ENCODE measurements at regions not wholly inside any gene's neighbourhood (a gene's known extent, or its start where the extent isn't known, plus 50 kb on each side); places are given as distances from the start of the nearest gene placed in this dataset.
A peak's percentile ranks its signal among the peaks of the same experiment; 100 is the strongest.

DNA sequence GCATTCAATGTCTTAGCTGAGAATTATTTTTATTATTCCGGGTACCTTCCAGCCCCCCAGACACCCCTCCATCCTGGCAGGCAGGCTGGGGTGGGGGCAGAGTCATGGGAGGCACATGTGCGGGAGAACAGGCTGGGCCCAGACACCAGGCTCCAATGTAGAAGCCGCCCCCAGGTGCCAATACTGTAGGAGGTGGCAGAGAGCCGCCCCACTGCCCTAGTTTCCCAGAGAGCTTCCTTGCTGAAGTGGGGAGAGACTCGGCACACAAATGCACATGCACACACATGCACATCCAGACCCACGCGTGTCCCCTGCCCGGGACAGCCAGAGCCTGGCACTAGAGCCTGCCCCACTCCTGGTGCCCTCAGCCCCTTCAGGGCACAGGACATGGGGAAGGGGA, 98.4 kb upstream of the LINGO1 start:
- DNase-seq, result no peak

DNA sequence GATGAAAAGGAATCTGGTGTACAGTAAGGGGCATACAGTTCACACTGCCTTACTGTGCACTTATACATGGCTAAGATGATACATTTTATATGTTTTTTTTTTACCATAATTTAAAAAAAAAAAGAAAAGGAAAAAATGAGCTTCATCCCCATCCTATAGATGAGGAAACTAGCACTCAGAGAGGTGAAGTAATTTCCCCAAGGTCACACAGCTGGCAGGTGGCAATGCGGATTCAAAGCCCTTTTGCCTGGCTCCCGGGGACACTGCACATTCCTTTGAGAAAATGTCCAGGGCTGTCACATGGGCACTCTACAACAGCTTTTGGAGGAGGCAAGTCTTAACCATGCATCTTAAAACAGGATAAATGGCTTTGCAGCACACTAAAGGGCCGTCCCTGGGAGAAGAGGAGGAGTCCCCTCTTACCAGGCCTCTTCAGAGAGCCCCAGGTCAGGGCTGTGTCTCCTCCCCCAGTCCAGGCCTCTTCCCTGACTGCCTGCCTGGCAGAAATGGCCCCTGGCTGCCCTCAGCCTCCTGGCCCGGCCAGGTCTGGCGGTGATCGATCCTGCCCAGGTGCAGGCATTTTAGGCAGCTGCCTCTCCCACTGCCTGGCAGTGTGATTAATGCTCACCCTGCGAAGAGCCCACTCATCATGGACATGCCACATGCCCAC, 95.1 kb upstream of the LINGO1 start:
- no peak for DNase-seq

DNA sequence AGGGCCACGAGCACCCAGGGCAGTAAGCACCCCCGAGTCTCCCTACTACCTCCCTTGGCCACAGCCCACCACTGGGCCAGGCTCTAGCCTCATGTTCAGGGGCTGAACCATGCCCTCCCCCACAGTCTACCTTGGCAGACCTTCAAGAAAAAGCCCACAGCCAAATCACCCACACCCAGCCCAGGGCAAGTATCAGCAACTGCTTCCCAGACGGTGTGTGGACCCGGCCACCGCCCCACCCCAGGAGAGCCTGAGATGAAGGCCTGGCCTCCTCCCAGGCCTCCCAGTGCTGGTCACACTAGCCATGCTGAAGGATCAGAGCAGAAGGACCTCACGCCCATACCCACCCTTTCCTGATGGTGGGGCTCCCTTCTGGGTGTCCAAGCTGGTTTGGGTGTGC, 92.0 kb upstream of the LINGO1 start:
- DNase-seq, result no peak

DNA sequence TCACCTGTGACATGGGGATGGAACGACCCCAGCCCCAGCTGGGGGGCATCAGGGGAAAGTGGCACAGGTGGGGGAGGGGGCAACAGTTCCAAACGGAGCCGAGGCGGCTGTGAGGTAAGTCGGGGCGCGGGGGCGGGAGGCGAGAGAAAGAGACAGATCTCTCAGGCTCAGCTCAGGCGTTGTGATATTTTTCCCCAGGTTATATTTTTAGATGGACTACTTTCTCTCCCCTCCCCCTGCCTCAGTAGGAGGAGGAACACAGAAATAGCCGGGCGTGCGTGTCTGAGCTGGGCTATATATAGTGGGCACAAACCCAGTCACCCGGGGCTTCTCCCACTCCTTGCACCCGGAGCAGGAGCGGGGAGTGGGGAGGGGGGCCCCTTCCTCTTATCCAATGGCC, 91.0 kb upstream of the LINGO1 start:
- no peak for DNase-seq

DNA sequence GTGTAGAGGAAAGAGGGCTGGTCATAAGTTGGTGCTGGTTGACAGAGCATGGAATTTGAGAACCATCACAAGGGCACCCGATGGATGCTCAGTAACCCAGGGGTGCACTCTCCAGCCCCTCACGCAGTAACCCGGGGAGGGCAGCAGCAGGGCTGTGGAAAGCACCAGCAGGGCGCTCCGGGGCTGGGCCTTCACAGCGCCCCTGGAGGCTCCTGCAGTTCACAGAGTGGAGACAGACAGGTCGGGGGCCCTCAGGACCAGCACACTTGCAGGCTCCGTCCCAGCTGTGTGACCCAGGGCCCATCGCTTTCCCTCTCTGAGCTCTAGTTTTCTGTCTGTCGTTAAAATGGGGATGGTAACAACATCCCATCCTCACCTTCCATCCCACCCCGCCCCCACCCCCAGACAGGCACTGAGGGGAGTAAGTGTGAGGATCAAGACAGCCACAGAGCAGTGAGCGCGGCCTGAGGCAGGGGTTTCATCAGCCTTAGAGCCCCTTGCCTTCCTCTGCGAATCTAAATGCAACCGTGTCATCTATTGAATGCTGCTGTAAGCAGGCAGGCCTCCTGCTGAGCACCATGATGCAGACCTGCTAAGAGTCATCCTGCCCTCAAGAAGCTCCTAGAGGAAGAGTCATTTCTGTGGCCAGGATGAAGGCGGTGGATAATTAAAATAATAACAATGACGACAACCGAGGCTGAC, 90.2 kb upstream of the LINGO1 start:
- no peak for DNase-seq

DNA sequence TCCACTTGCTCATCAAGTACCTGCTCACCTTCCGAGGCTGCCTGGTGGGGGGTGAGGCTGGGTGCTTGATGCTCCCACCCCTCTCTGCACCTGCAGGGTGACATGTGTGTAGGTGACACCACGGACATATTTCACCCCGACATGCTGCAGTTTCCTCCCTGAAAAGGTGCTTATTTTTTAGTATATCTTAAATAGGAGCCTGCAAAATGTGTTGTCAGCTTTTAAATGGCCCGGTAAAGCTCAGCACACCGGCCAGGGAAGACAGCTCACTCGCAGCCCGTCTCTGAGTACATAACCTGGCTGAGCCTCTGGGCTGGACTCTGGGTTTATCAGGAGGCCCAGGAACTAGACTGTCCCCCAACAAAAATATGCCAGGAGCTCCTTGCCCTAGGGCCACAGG, 89.3 kb upstream of the LINGO1 start:
- no peak for DNase-seq

DNA sequence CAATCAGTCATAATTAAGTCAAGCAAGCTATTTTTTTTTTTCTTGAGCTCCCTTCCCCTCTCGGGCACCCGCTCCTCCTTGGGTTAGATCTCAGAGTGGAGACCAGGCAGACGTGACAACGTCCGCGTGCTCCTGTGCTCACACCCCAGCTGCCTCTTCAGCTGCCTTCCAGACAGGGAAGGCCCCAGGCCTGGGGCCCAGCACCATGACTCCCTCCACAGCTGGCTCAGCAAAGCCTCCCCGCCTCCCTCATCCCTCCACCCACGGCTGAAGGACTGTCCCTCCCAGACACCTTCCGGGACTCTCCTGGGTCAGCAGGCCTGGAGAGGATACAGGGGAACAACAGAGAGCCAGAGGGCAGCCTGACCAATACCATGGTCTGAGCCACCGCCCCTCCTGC, 87.9 kb upstream of the LINGO1 start:
- no peak for DNase-seq

DNA sequence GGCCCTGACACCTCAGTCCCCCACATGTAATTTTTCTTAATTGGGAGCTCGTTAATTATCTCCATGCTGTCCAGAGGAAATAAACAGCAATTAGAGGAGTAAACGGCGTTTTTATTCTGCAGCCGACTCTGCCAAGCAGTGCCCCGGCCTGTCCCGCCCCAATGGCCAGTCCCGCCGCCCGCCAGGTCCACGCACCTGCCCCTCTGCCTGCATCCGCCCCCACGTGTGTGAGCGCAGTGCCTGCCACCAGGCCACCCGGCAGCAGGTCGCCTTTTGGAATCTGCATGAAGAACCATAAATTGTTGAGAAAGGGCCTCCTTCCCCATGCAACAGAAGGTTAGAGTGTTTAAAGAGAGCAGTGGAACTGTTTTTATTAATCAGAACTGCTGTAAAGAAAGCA, 87.5 kb upstream of the LINGO1 start:
- no peak for DNase-seq

DNA sequence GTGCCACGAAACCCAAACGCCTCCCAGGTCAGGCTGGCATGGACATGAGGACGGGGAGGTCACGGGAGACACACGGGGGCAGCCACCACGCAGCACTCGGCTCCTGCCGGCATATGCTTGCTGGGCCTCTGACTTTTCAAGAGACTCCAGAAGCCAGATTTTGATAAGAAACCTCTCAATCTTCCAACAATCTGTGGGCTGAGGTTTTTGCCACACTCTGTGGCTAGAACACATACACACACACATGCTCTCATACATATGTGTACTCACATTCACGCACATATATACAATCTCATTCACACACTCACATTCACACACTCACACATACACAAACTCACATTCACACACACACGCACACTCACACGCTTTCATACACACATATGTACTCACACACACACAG, 86.7 kb upstream of the LINGO1 start:
- DNase-seq, result no peak

DNA sequence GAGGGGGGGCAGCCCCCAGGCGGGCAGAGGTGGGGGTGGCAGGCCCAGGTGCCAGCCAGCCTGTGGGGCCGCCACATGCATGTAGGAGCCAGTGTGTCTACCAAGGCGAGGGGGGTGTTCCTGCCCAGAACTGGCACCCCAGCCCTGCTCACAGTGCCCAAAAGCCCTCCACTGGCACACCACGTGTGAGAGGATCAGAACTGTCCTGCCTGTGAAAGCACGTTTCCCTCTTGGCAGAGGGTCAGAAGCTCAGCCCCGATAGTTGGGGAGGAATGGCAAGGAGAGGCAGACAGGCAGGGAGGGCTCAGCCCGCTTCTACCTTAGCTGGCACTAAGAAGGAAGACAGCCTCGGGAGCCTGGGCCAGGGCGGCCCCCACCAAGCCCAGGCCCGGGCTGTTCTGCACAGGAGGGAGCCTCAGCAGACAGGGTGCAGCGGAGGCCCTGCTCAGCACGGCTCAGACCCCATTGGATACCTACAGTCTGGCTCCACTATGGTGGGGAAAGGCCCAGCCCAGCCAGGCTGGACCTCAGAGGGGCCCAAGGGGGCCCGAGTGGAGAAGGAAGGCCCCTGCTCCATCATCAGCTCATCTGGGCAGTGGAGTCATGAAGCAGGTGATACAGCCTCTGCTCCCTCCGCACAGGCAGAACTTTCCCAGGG, 84.8 kb upstream of the LINGO1 start:
- no peak for DNase-seq

DNA sequence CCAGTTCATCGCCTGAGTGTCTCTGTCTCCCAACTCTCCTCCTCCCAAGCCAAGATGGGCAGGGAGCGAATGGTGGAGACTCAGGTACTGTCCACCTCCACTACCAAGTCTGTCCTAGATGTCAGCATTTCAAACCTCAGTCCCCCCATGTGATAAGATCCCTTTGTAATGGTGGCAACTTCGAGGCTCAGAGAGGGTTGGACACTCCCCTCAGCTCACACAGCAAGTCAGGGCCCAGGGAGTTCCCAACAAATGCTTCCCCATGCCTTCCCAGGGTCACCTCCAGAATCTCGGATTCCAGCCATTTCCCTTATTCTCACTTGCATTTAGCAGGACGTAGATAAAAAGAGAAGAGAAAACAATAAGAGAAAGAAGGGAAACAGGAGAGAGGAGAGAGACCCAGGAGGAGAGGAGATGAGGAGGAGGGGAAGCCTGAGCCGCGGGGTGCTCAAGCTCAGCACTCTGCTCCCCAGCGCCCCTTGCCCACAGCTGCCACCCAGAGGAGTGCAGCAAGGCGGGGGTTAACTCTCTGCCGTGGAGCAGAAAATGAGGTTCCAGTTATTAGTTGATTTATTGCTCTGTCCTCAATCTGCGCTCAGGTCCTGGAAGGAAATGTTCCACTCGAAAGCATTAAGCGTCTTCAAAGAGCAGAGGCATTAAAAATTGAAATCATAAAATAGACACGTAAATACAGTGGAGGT, 84.1 kb upstream of the LINGO1 start:
- DNase-seq, result no peak

DNA sequence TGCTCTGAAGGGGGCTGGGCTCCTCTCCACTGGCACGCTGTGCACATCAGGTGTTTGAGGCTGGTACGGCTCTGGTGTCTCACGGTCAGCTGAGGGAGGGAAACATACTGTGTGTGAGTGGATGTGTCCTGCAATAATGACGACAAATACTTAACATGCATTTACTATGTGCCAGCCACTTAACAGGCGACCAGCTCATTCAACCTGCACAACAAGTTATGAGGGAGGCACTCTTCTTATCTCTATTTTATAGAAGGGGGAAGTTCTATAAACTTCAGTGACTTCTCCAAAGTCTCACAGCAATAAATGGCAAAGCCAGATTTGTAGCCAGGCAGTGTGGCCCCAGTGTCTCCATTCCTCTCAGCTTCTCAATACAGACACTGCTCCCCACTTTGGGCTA, 83.1 kb upstream of the LINGO1 start:
- no peak for DNase-seq

DNA sequence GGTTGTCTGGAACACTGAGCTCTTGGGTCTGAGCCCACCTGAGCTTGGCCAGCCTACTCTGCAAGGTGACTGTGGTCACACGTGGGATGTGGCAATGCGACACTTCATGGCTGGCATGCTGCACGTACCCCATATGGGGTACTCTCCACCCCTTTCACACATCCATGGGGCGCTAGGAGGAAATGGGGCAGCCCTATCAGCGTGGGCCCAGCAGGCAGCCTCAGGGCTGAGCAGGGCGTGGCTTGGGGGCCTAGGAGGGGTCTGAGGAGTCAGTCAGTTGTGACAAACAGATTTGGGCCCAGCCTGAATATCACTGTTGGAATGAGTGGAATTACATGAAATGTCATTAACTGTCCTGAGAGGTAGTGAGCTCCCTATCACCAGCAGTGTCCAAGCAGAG, 82.3 kb upstream of the LINGO1 start:
- no peak for DNase-seq

DNA sequence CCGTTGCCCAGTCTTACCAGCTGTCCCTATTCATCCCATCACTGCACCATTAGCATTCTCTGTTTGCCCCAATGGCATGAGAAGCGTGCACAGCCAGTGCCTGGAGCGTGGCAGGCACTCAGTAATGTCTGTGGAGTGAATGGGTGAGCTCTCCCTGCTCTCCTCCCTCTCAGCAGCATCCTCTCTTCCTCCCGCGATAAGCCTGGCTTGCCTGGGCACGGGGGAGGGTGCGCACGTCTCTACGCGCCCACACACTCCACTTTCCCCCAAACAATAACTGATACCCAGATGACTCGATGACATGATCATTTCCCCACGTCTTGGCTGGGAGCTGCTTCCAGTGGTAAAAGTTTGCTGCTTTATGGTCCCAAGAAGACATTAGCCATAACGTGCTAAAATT, 81.8 kb upstream of the LINGO1 start:
- DNase-seq, result no peak

DNA sequence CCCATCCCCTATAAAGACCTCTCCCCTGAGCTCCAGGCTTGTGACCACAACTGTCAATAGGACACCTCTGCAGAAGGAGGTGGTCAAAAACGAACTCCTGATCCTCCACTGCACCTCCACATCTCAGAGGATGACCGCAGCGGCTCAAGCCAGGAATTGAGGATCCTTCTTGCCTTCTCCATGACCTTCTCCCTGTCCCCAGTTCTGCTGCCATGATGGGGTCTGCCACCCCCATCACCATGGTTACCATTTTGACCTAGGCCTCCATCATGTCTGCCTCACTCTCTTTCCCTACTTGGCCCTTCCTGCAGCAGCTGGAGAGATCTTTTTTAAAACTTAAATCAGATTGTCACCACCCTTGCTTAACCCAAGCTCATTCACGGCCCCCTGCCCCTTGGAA, 81.3 kb upstream of the LINGO1 start:
- no peak for DNase-seq

DNA sequence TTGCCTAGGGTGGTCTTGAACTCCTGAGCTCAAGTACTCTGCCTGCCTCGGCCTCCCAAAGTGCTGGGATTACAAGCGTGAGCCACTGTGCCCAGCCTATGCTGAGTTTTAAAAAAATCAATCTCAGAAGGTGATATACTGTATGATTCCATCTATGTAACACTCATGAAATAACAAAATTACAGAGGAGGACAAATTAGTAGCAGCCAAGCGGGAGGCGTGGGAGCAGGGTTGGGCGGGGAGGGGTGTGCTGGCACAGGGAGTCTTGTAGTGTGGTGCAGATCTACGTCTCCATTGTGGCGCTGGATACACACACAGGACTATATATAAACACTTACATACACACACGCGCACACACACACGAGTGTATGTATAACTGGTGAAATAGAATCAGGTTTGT, 80.6 kb upstream of the LINGO1 start:
- DNase-seq, result no peak

DNA sequence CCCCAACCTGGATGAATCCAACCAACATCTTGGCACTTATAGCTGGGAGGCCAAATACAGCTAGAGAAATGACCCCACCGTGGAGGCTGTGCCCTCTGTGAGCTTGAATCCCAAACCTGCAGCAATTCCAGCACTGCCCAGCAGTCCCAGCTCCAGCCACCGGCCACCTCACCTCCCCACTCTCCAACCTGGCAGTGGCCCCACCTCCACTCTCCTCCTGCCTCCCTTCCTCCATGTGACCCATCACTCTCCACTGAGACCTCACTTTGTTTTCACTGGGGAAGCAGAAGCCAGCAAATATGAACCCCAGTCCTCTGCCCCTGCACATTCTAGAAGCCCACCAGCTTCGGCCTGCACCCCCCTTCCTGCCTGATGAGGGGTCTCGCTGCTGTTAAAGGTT, 79.7 kb upstream of the LINGO1 start:
- no peak for DNase-seq

DNA sequence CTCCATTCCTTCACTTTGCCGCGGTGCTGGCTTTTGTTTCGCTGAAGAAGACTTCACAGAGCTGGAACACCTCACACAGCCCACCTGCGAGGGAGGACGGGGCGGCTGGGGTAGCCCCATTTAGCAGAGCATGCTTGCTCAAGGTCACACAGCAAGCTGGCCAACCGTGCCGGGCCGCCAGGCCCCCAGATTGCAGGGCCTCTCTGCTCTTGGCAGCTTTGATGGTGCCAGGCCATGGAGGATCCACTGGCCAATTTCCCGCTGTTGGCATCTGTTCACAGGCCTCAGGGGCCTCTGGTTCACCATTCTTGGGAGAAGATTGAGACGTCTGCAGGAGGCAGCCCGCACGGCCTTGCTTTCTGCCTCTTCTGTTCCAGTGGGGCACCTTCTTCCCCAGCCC, 77.9 kb upstream of the LINGO1 start:
- no peak for DNase-seq

DNA sequence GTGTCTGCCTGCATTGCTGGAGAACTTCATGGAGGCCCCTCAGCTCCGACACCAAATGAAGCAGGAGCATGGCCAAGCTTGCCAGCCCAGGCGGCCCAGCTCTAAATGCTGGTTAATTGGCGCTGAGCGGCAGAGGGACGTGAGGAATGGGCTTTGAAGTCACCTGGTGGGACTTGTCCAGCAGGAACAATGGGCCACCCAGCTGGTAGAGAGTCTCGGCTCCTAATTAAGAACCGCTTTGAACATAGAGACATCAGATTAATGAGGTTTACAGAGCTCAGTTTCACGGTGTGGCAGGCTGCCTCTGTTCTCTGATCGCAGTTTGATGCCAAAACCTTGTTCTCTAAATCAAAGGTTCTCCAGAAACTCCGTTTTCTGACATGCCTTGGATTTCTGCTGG, 77.5 kb upstream of the LINGO1 start:
- DNase-seq, result no peak

DNA sequence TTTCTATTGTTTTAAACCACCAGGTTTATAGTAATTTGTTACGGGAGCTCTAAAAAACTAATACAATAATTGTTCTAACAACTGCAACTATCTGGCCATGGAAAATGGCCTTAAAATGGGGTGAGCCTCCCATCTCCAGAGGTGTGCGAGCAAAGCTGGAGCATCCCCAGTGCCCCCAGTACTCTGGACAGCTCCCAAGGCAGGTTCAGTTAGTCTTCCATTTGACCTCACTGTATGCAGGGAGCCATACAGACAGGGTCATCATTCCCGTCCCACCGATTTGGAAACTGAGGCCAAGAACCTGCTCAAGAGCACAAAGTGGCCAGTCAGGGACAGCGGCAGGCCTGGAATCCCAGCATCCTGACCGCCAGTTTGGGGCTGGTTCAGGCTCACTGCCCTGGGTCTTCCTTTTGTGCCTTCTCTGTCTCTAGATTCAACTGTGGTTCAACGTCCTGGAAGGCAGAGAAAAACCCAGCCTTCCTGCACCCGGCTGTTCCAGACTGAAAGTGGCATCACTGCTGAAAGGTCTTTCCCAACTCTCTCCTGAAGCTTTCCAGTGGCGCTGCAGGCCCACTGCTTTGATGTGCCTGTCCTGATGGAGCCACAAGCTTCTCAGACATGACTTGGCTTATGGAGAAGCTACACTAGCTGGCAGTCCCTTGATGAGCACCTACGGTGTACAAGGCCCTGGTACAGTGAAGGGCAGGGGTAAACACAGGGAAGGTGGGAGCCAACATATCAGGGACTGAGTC, 76.6 kb upstream of the LINGO1 start:
- no peak for DNase-seq

DNA sequence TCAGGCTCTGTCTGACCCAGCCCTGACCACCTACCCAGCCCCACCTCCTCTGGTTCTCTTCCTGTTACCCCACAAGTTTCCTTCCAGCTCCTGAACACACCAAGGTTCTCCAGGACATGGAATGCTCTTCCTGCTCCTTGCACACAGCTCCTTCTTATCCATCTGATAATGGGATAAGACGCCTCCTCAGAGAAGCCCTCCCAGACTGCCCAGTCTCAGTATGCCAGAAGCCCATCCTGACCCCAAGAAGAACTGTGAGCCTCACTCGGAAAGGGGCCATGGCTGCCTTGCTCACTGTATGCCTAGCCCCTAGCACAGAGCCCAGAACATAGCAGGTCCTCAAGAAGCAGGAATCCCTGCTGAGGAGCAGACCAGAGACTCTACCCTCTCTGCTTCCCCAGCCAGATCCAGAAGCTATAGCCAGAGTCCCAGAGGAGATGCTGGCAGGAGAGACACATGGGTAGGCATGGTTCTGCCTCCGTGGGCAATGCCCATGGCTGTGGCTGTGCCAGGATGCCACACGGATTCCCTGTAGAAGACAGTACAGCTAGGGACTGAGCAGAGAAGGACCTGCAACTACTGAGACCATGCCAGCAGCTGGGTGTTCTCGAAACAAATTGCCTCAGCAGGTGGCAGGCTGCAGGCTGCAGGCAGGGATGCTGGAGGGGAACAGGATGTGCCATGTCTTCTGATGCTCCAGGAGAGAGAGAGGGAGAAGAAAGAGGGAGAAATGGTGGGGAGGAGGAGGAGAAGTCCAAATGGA, 74.0 kb upstream of the LINGO1 start:
- DNase-seq, result no peak

DNA sequence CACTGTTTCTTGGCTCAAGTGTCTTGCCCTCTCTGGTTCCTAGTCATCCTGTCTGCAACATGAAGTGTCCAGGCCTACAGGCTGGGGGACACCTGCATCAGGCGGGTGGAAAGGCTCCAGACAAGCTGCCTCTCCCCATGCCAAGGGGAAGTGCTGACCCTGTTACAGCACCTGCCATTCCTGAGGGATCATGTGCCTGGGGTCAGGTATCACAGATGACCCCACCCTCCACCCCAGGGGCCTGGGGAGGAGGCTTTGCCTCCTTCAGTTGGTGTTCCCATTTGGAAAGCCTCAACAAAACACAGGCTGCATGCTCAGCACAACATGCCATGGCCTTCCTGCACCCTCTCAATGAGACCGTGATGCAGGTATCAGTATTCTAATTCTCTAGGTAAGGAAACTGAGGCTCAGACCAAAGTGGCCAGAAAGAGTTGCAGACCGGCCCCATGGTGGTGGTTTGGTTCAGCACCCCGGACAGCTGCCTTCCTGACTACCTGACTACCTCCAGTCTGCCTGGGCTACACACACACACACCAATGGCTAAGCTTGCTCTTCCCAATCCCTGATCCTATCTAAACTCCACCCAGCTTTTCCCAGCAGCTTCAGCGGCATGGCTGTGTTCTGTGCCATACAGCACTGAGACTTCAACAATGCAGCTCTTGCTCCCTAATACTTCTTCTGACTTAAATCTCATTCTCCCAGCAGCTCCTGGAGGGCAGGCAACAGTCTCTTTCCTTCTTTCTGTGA, 69.7 kb upstream of the LINGO1 start:
- DNase-seq, result peak; percentile 12 to 16

Data from activated CD4-positive, alpha-beta T cell treated with anti-CD3 and anti-CD28 coated beads, Interleukin-2, amount 50 U/mL, for 48 hours (primary cell).